A673 (cell line): ENCODE measurements at regions not wholly inside any gene's neighbourhood (a gene's known extent, or its start where the extent isn't known, plus 50 kb on each side); places are given as distances from the start of the nearest gene placed in this dataset.

Source experiments
- BruUV-seq: library from RNA; stranded (reverse); fragments of 400-500 nt; replicated peaks from 2 replicates; lab custom pipeline; 2021; lab: Mats Ljungman, UMichigan
- CTCF ChIA-PET: fragments of 300-600 bp; sonication (Branson Sonifier 250); formaldehyde crosslinking; loops from one replicate; lab custom pipeline; 2022; ENCODE audit warnings: antibody characterized with exemption; lab: Charles Lee
- POLR2A ChIA-PET: fragments of 300-600 bp; sonication (Branson Sonifier 250); formaldehyde crosslinking; loops from one replicate; lab custom pipeline; 2022; ENCODE audit warnings: antibody characterized with exemption; ENCODE audit not compliant: low non-redundant PET; lab: Charles Lee
- DNase-seq: peaks from one replicate; pipeline ENCODE4 v3.0.0-alpha.2; 2015; ENCODE audit warnings: low spot score
- H3K27ac ChIP-seq: fragments of 200-600 bp; sonication (generic); 2 replicates; pipeline ENCODE4 v1.5.1; 2016; ENCODE audit warnings: mixed run types, low read depth, mild to moderate bottlenecking, mixed read lengths, antibody characterized with exemption, low read length; ENCODE audit not compliant: poor library complexity, severe bottlenecking
- H3K27me3 ChIP-seq: fragments of 200-600 bp; sonication (generic); replicated peaks from 2 replicates; pipeline ENCODE4 v1.6.1; 2017; ENCODE audit warnings: mixed run types, low read depth, mild to moderate bottlenecking, mixed read lengths, antibody characterized with exemption, low read length; ENCODE audit not compliant: insufficient read depth, poor library complexity
- H3K36me3 ChIP-seq: fragments of 200-600 bp; sonication (generic); 2 replicates; pipeline ENCODE4 v1.6.1; 2016; ENCODE audit warnings: mixed run types, mild to moderate bottlenecking, mixed read lengths, antibody characterized with exemption, low read length; ENCODE audit not compliant: insufficient read depth, poor library complexity, severe bottlenecking
- H3K4me1 ChIP-seq: fragments of 200-600 bp; sonication (generic); 2 replicates; pipeline ENCODE4 v1.6.1; 2017; ENCODE audit warnings: mixed run types, mild to moderate bottlenecking, mixed read lengths, antibody characterized with exemption, low read length; ENCODE audit not compliant: insufficient read depth, poor library complexity, severe bottlenecking
- H3K4me3 ChIP-seq: fragments of 200-600 bp; sonication (generic); 2 replicates; pipeline ENCODE4 v1.5.1; 2016; ENCODE audit warnings: low read depth, mixed run types, mild to moderate bottlenecking, mixed read lengths, low read length; ENCODE audit not compliant: poor library complexity, severe bottlenecking
- H3K9me3 ChIP-seq: fragments of 200-600 bp; sonication (generic); 2 replicates; pipeline ENCODE4 v1.6.1; 2016; ENCODE audit warnings: mixed run types, low read depth, mild to moderate bottlenecking, mixed read lengths, antibody characterized with exemption, low read length; ENCODE audit not compliant: poor library complexity, severe bottlenecking
- EZH2 ChIP-seq: fragments of 200-600 bp; sonication (generic); IDR thresholded peaks from 2 replicates; pipeline ENCODE4 v1.6.1; 2017; ENCODE audit warnings: borderline replicate concordance, low read depth, mild to moderate bottlenecking, mixed read lengths, antibody characterized with exemption, low read length; ENCODE audit not compliant: poor library complexity, severe bottlenecking
- intact Hi-C: fragments of 100-400 bp; cut with micrococcal nuclease; formaldehyde crosslinking; loops from one replicate; pipeline ENCODE4 v1.10.0; 2022; ENCODE audit not compliant: unreplicated experiment
- TF ChIP-seq, protein P1 (sequence below): fragments of 300-800, 200-600 bp; sonication (generic); conservative IDR thresholded peaks from 2 replicates; pipeline ENCODE4 v1.5.1; 2017; ENCODE audit warnings: low read depth, mild to moderate bottlenecking, antibody characterized with exemption, low read length, moderate library complexity, mixed read lengths

DNA sequence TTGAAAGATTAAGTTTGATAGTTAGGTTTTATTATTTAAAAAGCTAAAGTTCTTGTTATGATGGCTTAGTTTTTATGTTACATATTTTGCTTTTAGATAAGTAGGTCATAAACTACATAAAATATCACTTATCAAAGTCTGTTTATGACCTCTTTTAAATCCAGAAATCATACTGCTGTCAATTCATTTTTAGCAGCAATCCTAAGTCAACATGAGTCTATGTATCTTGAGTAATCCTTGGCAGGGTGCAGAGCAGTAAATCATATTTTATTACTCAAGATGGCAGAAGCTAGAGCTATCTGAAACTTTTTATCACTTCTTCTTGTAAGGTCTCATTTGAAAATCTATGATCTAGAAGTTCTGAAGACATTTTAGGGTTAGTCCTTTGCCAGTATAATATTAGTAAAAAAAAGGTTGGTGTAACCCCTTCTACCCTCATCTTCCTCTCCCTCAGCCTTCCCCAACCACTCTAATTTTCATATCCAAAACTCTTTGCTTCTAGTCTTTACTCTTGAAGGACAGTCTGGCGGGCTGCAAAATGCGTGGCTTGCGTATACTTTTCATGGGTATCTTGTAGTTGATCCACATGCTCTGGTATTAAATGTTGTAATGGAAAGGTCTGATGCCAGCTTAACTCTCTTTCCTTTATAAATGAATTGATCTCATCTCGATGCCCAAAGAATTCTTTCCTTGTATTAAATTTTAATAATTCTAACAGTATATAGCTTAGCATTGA lies 134.0 kb upstream of the THRB start:
- intact Hi-C loops, result no loop called here
- Histone ChIP-seq H3K36me3 (no peaks in the 10 kb centered on the region), H3K9me3 (no peaks in the 10 kb centered on the region), H3K27me3 (no peaks in the 10 kb centered on the region), H3K27ac (no peak overlapping the region), H3K4me1 (no peaks in the 10 kb centered on the region), H3K4me3 (no peak overlapping the region)
- BruUV-seq, result no TSS peak
- no peak for DNase-seq
- CTCF ChIA-PET, result no interaction called here
- TF ChIP-seq EZH2, result no peak
- TF ChIP-seq, protein P1, sequence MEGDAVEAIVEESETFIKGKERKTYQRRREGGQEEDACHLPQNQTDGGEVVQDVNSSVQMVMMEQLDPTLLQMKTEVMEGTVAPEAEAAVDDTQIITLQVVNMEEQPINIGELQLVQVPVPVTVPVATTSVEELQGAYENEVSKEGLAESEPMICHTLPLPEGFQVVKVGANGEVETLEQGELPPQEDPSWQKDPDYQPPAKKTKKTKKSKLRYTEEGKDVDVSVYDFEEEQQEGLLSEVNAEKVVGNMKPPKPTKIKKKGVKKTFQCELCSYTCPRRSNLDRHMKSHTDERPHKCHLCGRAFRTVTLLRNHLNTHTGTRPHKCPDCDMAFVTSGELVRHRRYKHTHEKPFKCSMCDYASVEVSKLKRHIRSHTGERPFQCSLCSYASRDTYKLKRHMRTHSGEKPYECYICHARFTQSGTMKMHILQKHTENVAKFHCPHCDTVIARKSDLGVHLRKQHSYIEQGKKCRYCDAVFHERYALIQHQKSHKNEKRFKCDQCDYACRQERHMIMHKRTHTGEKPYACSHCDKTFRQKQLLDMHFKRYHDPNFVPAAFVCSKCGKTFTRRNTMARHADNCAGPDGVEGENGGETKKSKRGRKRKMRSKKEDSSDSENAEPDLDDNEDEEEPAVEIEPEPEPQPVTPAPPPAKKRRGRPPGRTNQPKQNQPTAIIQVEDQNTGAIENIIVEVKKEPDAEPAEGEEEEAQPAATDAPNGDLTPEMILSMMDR, result no peak
- POLR2A ChIA-PET, result no interaction called here

DNA sequence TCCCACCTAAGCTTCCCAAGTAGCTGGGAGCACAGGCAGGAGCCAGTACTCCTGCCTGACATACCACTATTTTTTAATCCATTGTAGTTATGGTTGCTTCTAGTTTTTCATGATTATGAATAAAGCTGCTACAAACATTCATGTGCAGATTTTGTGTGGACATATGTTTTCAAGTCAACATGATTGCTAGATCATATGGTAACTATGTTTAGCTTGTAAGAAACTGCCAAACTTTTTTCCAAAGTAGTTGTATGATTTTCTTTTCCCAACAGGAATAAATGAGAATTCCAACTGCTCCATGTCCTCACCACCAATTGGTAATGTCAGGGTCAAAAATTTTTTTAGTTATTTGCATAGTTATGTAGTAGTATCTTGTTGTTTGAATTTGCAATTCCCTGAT lies 136.8 kb upstream of the THRB start:
- no peaks in the 10 kb centered on the region for H3K9me3 ChIP-seq
- no peaks in the 10 kb centered on the region for H3K27me3 ChIP-seq
- ChIA-PET CTCF (no interaction called here), POLR2A (no interaction called here)
- no peak for TF ChIP-seq EZH2
- TF ChIP-seq, protein P1, result no peak
- no peak overlapping the region for H3K4me3 ChIP-seq
- no peaks in the 10 kb centered on the region for H3K4me1 ChIP-seq
- BruUV-seq, result no TSS peak
- H3K27ac ChIP-seq, result no peak overlapping the region
- no peaks in the 10 kb centered on the region for H3K36me3 ChIP-seq
- intact Hi-C loops, result no loop called here
- DNase-seq, result no peak

DNA sequence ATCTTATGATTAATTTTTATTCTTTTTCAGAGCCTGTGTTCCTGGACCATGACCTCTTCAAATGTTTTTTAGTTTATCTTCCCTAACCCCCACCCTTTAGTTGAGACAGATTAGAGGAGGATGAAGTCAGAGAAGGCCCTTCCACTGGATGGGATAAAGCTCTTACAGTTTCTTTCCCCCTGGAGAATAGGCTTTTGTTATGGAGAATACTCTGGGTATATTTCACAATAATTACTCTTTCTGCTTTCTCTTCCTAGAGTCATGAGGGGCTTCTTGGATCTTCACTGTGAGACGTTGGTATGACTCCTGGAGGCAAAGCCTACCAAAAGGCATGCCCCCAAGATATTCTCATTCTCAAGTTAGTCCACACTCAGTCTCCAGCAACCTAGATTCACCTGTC lies 144.4 kb upstream of the THRB start:
- Histone ChIP-seq H3K9me3 (no peaks in the 10 kb centered on the region), H3K27me3 (no peaks in the 10 kb centered on the region), H3K4me3 (no peak overlapping the region), H3K27ac (no peak overlapping the region), H3K4me1 (no peaks in the 10 kb centered on the region), H3K36me3 (no peaks in the 10 kb centered on the region)
- CTCF ChIA-PET, result no interaction called here
- POLR2A ChIA-PET, result no interaction called here
- no TSS peak for BruUV-seq
- intact Hi-C loops, result no loop called here
- TF ChIP-seq, protein P1, result no peak
- no peak for TF ChIP-seq EZH2
- DNase-seq, result no peak
